ENCODE measurements at regions not wholly inside any gene's neighbourhood (a gene's known extent, or its start where the extent isn't known, plus 50 kb on each side); places are given as distances from the start of the nearest gene placed in this dataset.

DNA sequence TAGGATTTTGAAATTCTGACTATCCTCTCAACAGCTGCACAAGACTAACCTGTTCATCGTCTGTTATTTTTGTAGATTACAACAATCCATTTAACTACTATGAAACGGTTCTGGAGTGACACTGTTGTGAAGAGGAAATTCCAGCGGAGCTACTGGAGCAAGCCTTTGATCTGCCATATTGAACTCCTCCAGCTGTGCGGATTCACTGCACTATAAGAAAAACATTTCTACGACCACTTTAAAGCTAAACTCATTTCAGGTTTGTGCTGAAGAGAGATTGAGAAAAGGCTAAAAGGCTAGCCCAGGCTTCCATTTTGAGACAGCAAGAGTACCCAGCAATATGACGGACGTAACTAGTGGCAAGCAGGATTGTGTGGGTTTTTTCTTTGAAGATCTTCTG lies 104.9 kb upstream of the ANKH start:
- TF ChIP-seq, protein P1, sequence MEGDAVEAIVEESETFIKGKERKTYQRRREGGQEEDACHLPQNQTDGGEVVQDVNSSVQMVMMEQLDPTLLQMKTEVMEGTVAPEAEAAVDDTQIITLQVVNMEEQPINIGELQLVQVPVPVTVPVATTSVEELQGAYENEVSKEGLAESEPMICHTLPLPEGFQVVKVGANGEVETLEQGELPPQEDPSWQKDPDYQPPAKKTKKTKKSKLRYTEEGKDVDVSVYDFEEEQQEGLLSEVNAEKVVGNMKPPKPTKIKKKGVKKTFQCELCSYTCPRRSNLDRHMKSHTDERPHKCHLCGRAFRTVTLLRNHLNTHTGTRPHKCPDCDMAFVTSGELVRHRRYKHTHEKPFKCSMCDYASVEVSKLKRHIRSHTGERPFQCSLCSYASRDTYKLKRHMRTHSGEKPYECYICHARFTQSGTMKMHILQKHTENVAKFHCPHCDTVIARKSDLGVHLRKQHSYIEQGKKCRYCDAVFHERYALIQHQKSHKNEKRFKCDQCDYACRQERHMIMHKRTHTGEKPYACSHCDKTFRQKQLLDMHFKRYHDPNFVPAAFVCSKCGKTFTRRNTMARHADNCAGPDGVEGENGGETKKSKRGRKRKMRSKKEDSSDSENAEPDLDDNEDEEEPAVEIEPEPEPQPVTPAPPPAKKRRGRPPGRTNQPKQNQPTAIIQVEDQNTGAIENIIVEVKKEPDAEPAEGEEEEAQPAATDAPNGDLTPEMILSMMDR (conservative IDR thresholded peaks at IDR 0.05): no peak
- peak overlapping the region; percentile 82 for H3K27ac ChIP-seq

DNA sequence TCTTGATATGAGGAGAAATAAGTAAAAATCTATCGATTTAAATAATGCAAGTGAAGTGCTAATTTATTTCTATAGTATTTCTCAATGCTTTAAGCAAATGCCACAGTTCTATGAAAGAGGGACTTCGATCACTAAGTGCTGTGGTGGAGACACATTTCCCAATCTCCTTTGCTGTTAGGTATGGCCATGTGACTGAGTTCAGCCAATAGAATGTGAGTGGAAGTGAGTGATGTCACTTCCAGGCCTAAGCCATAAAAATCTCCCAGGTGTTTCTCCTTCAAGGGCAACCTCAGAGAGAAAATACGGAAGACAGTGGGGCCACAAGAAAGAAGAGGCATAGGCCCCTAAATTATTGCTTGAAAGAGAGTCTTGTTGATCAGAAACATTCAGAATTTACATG lies 100.3 kb upstream of the ANKH start:
- TF ChIP-seq, protein P1 (conservative IDR thresholded peaks at IDR 0.05): no peak
- H3K27ac ChIP-seq: no peak overlapping the region

DNA sequence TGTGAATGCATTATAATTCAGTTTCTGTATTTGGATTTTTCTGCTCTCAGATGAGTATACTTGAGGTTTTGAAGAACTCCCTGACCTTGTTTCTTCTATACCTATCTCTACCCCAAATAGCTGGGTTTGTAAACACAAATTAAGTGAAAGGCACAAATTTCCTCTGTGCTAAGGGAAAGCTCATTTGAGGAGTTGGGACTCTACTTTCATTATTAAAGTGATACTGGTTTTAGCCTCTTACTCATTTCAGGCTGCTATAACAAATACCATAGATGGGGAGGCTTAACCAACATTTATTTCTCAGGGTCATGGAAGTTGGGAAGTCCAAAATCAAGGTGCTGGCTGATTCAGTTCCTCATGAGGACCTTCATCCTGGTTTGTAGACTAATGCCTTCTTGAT lies 97.2 kb upstream of the ANKH start:
- TF ChIP-seq, protein P1 (conservative IDR thresholded peaks at IDR 0.05): no peak
- H3K27ac ChIP-seq: no peak overlapping the region

DNA sequence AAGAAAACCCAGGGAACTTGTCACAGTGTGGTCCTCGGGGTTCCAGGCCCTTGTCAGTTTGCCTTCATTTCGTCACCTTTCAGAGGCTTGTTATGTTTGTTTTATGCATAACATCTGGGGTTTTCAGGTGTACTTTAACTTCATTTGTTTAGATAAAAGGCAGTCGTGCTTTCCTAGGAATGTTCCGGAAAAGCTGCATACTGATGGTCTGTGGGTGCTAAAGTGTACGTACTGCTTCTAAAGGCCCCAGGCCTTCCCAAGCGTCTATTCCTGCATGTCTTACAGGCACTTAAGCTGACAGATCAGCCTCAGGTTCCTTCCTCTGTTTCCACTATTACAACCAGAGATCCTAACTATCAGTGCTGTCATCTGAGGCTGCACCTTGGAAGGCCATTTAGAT lies 95.6 kb upstream of the ANKH start:
- H3K27ac ChIP-seq: no peak overlapping the region
- TF ChIP-seq, protein P1 (conservative IDR thresholded peaks at IDR 0.05): no peak

DNA sequence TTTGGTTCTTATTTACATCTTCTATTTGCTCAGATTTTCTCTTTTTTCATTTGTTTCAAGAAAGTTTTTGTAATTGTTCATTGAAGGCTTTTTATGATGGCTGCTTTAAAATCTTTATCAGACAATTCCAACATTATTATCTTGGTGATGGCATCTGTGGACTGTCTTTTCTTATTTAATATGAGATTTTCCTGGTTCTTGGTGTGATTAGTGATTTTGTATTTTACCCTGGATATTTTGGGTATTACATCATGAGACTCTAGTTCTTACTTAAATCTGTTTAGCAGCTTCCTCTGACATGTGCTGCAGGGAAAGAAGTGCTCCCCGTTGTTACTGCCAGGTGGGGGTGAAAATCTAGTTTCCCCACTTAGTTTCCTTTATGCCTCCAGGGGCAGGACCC lies 94.2 kb upstream of the ANKH start:
- TF ChIP-seq, protein P1 (conservative IDR thresholded peaks at IDR 0.05): no peak
- H3K27ac ChIP-seq: no peak overlapping the region

DNA sequence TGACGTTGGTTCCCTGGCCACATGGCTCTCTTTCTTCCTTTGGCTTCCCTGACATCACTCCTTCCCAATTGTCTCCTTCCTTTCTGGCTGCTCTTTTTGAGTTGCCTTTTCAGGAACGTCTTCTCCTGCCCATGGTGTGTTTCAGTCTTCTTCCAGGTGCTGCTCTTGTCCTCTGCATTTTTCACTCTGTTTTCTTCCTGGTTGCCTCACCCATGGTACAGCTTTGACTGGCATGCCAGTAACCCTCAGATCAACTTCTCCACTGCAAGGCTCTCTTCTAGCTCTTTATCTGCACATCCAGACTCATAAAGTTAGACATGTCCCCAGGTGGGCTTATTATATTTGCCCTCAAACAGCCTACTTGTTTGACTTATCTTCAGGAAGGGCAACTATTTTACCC lies 91.0 kb upstream of the ANKH start:
- no peak overlapping the region for H3K27ac ChIP-seq
- TF ChIP-seq, protein P1 (conservative IDR thresholded peaks at IDR 0.05): no peak

DNA sequence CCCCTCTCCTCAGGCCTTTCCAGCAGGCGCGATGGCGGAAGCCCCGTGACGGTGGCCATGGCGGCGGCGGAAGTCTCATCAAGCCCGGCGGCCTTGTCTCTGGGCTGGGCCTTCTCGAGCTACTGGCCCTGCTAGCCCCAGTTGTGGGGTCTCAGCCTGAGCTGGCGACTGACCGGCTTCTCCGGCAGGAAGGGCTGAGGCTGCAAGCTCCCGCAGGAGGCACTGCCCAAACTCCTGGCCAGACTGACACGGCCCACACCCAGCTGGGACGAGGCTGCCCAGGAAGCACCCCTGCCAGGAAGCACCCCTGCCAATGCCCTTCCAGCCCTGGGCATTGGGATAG lies 88.5 kb upstream of the ANKH start:
- TF ChIP-seq, protein P1 (conservative IDR thresholded peaks at IDR 0.05): no peak

More for the DNA sequence above, 88.5 kb upstream of the ANKH start:
- H3K27ac ChIP-seq: no peak overlapping the region

All from VCaP (cell line).